ENCODE measurements at regions not wholly inside any gene's neighbourhood (a gene's known extent, or its start where the extent isn't known, plus 50 kb on each side); places are given as distances from the start of the nearest gene placed in this dataset.

GRCh38 chr6:40714576-40715564, 127.7 kb upstream of the LRFN2 start:
- no peak for DNase-seq

- no peak for DNase-seq
These were observed 127.0 kb upstream of the LRFN2 start for GRCh38 chr6:40714143-40714542.

GRCh38 chr6:40713002-40713719, 126.0 kb upstream of the LRFN2 start:
- no peak for DNase-seq

- DNase-seq: no peak
These were observed 123.6 kb upstream of the LRFN2 start for GRCh38 chr6:40710626-40711330.

GRCh38 chr6:40708049-40708448, 120.9 kb upstream of the LRFN2 start:
- no peak for DNase-seq

- no peak for DNase-seq
These were observed 119.0 kb upstream of the LRFN2 start for GRCh38 chr6:40706178-40706577.

- no peak for DNase-seq
These were observed 118.2 kb upstream of the LRFN2 start for GRCh38 chr6:40705354-40705753.

- no peak for DNase-seq
These were observed 114.3 kb upstream of the LRFN2 start for GRCh38 chr6:40701352-40702007.

GRCh38 chr6:40700006-40700580, 112.9 kb upstream of the LRFN2 start:
- DNase-seq: no peak

GRCh38 chr6:40695750-40696415, 108.7 kb upstream of the LRFN2 start:
- DNase-seq: no peak

- no peak for DNase-seq
These were observed 108.0 kb upstream of the LRFN2 start for GRCh38 chr6:40695114-40695513.

- DNase-seq: no peak
These were observed 106.6 kb upstream of the LRFN2 start for GRCh38 chr6:40693768-40694167.

GRCh38 chr6:40692337-40692736, 105.2 kb upstream of the LRFN2 start:
- DNase-seq: no peak

- no peak for DNase-seq
These were observed 102.0 kb upstream of the LRFN2 start for GRCh38 chr6:40689185-40689584.

GRCh38 chr6:40688214-40688761, 101.1 kb upstream of the LRFN2 start:
- no peak for DNase-seq

GRCh38 chr6:40685862-40686261, 98.7 kb upstream of the LRFN2 start:
- DNase-seq: no peak

GRCh38 chr6:40681622-40682021, 94.5 kb upstream of the LRFN2 start:
- DNase-seq: no peak

- DNase-seq: no peak
These were observed 91.8 kb upstream of the LRFN2 start for GRCh38 chr6:40678941-40679340.

- DNase-seq: no peak
These were observed 87.0 kb upstream of the LRFN2 start for GRCh38 chr6:40674170-40674569.

GRCh38 chr6:40672087-40672486, 84.9 kb upstream of the LRFN2 start:
- DNase-seq: no peak

GRCh38 chr6:40671694-40672050, 84.5 kb upstream of the LRFN2 start:
- no peak for DNase-seq
